Spleen (tissue), 7 donors: ENCODE measurements at regions not wholly inside any gene's neighbourhood (a gene's known extent, or its start where the extent isn't known, plus 50 kb on each side); places are given as distances from the start of the nearest gene placed in this dataset.

Experiments
- CTCF ChIP-seq, 11 experiments: fragments of 200-600 bp in 7 of 11; fragments of 450-650 bp in 4 of 11; sonication (generic) in 4 of 11; IDR thresholded peaks in 8 of 11; conservative IDR thresholded peaks in 3 of 11; 1 replicate in 7 of 11; 2 replicates in 4 of 11; pipeline versions ENCODE4 v1.4.0 to v1.8.0; 2016 to 2021; ENCODE audit warnings: antibody characterized with exemption in 11 of 11, inconsistent platforms in 4 of 11, mild to moderate bottlenecking in 1 of 11
- POLR2A ChIP-seq, 3 donors: fragments of 450-650 bp; IDR thresholded peaks; one replicate each; pipeline ENCODE4 v1.5.1; 2017; ENCODE audit warnings: antibody characterized with exemption in 3 of 3, mild to moderate bottlenecking in 1 of 3
- POLR2AphosphoS5 ChIP-seq, 3 donors: sonication (generic); formaldehyde crosslinking; IDR thresholded peaks; one replicate each; pipeline ENCODE4 v1.5.1; 2017; ENCODE audit warnings: antibody characterized with exemption in 3 of 3
- donor health status: DM: no; HTN: no; CAD: no; lungs with moderate emphysema.
- donor health status: DM: no; HTN: no; CAD: no.
- donor health status: DM: no; HTN: no; CAD: no.

GRCh38 chr13:106371024-106371423, 164.4 kb downstream of the EFNB2 start:
- TF ChIP-seq CTCF (IDR thresholded peaks at IDR 0.05 in 8 of 11, conservative IDR thresholded peaks at IDR 0.05 in 3 of 11), result no peak
- no peak for TF ChIP-seq POLR2AphosphoS5 (IDR thresholded peaks at IDR 0.05)
- no peak for TF ChIP-seq POLR2A (IDR thresholded peaks at IDR 0.05)
